ENCODE measurements at regions not wholly inside any gene's neighbourhood (a gene's known extent, or its start where the extent isn't known, plus 50 kb on each side); places are given as distances from the start of the nearest gene placed in this dataset.

DNA sequence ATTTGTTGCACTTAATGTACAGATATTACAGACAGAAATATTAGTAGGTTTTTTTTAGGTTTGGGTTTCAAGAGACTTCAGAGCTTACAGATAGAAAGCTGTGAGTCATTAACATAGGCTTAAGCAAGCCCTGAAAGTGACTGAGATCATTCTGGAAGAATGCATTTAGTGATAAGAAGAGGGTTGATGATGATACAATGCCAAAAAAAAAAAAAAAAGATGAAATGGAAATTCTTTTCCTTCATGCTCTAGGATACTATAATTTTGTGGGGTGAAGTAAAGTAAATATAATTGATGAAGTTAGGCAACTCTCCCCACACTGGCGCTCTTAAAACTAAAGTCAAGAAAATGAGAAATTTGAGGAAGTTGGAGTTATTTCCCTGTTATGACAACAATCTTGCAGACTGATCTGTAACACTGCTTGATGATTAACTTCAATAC is 169.4 kb upstream of the ZNF385D start:
- no peak for TF ChIP-seq TCF7L2 (IDR thresholded peaks at IDR 0.05; ENCODE audit: borderline replicate concordance, extremely low read depth, insufficient read depth, insufficient read length)
- no peak for TF ChIP-seq JUND (IDR thresholded peaks at IDR 0.05)
- TF ChIP-seq, protein P1, sequence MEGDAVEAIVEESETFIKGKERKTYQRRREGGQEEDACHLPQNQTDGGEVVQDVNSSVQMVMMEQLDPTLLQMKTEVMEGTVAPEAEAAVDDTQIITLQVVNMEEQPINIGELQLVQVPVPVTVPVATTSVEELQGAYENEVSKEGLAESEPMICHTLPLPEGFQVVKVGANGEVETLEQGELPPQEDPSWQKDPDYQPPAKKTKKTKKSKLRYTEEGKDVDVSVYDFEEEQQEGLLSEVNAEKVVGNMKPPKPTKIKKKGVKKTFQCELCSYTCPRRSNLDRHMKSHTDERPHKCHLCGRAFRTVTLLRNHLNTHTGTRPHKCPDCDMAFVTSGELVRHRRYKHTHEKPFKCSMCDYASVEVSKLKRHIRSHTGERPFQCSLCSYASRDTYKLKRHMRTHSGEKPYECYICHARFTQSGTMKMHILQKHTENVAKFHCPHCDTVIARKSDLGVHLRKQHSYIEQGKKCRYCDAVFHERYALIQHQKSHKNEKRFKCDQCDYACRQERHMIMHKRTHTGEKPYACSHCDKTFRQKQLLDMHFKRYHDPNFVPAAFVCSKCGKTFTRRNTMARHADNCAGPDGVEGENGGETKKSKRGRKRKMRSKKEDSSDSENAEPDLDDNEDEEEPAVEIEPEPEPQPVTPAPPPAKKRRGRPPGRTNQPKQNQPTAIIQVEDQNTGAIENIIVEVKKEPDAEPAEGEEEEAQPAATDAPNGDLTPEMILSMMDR (IDR thresholded peaks at IDR 0.05 in 2 of 3, conservative IDR thresholded peaks at IDR 0.05 in 1 of 3; ENCODE audit: borderline replicate concordance in 1 of 3, insufficient read depth in 1 of 3, low read depth in 2 of 3, low read length in 2 of 3) = no peak
- no peak for TF ChIP-seq POLR2A (IDR thresholded peaks at IDR 0.05; ENCODE audit: borderline replicate concordance, extremely low read depth, insufficient read depth, insufficient read length)
- no peak for TF ChIP-seq ELF1 (IDR thresholded peaks at IDR 0.05; ENCODE audit: borderline replicate concordance, low read depth)
- no peak for TF ChIP-seq RAD21 (IDR thresholded peaks at IDR 0.05; ENCODE audit: low read depth)
